ENCODE measurements at regions not wholly inside any gene's neighbourhood (a gene's known extent, or its start where the extent isn't known, plus 50 kb on each side); places are given as distances from the start of the nearest gene placed in this dataset.

DNA sequence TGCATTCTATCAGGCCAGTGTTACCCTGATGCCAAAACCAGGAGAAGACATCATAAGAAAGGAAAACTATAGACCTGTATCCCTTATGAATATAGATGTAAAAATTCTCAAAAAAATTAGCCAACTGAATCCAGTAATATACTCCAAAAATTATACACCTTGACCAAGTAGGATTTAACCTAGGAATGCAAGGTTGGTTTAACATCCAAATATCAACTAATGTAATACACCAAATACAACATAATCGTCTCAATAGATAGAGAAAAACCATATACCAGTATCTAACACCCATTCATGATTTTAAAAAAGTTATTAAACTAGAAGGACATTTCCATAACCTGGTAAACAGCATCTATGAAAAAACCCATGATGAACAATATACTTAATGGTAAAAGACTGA is 56.5 kb upstream of the SELENOK start:
- TF ChIP-seq EZH2 (IDR thresholded peaks at IDR 0.05; ENCODE audit: low read length, missing control alignments): no peak
- TF ChIP-seq, protein P1, sequence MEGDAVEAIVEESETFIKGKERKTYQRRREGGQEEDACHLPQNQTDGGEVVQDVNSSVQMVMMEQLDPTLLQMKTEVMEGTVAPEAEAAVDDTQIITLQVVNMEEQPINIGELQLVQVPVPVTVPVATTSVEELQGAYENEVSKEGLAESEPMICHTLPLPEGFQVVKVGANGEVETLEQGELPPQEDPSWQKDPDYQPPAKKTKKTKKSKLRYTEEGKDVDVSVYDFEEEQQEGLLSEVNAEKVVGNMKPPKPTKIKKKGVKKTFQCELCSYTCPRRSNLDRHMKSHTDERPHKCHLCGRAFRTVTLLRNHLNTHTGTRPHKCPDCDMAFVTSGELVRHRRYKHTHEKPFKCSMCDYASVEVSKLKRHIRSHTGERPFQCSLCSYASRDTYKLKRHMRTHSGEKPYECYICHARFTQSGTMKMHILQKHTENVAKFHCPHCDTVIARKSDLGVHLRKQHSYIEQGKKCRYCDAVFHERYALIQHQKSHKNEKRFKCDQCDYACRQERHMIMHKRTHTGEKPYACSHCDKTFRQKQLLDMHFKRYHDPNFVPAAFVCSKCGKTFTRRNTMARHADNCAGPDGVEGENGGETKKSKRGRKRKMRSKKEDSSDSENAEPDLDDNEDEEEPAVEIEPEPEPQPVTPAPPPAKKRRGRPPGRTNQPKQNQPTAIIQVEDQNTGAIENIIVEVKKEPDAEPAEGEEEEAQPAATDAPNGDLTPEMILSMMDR (conservative IDR thresholded peaks at IDR 0.05 in 1 of 2, IDR thresholded peaks at IDR 0.05 in 1 of 2; ENCODE audit: low read depth in 1 of 2, low read length in 2 of 2): no peak
- Histone ChIP-seq H4K20me1 (ENCODE audit: control insufficient read depth, extremely low read depth, insufficient read depth, low read length) (no peaks in the 10 kb centered on the region), H3K79me2 (ENCODE audit: control insufficient read depth, insufficient read depth, low read length) (no peaks in the 10 kb centered on the region), H3K9ac (ENCODE audit: insufficient read depth, low read length) (no peak overlapping the region), H2AFZ (ENCODE audit: low read length) (no peak overlapping the region), H3K27me3 (ENCODE audit: control insufficient read depth, insufficient read depth, low read length) (no peaks in the 10 kb centered on the region), H3K36me3 (ENCODE audit: control insufficient read depth, insufficient read depth, low read length) (no peaks in the 10 kb centered on the region), H3K27ac (ENCODE audit: insufficient read depth, low read length) (no peak overlapping the region), H3K9me3 (ENCODE audit: control insufficient read depth, insufficient read depth, low read depth, low read length) (no peaks in the 10 kb centered on the region), H3K4me2 (ENCODE audit: extremely low read depth, insufficient read depth, low read length) (no peak overlapping the region), H3K4me1 (ENCODE audit: control insufficient read depth, extremely low read depth, insufficient read depth, low read length) (no peaks in the 10 kb centered on the region), H3K4me3 (replicated peaks in 1 of 4; ENCODE audit: control extremely low read depth in 1 of 4, insufficient read depth in 1 of 4, low read depth in 3 of 4, low read length in 4 of 4) (no peak overlapping the region)
- DNase-seq (ENCODE audit: low read depth in 2 of 2): no peak

DNA sequence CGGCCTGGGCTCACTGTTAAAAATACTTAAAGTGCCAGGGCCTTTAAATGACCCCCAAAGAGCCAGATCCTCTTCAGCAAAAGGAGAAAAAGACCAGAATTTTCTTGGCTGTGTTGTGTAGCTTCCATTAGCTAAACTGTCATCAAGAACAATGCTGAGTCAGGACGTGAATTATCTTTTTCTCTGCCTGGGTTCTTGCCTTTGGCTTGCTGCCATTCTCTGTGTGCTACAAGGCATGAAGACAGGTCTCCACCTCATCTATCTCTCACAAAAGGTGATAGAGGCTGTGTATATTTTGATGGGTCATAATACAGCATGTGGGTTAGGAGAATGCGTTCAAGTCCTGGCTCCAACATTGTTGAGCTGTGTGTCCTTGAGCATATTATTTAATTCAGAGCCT is 52.4 kb upstream of the SELENOK start:
- Histone ChIP-seq H3K4me3 (replicated peaks in 1 of 4; ENCODE audit: control extremely low read depth in 1 of 4, insufficient read depth in 1 of 4, low read depth in 3 of 4, low read length in 4 of 4) (no peak overlapping the region), H2AFZ (ENCODE audit: low read length) (no peak overlapping the region), H3K27me3 (ENCODE audit: control insufficient read depth, insufficient read depth, low read length) (no peaks in the 10 kb centered on the region), H3K9me3 (ENCODE audit: control insufficient read depth, insufficient read depth, low read depth, low read length) (no peaks in the 10 kb centered on the region), H3K4me2 (ENCODE audit: extremely low read depth, insufficient read depth, low read length) (no peak overlapping the region), H3K36me3 (ENCODE audit: control insufficient read depth, insufficient read depth, low read length) (no peaks in the 10 kb centered on the region), H4K20me1 (ENCODE audit: control insufficient read depth, extremely low read depth, insufficient read depth, low read length) (no peaks in the 10 kb centered on the region), H3K27ac (ENCODE audit: insufficient read depth, low read length) (no peak overlapping the region), H3K4me1 (ENCODE audit: control insufficient read depth, extremely low read depth, insufficient read depth, low read length) (no peaks in the 10 kb centered on the region), H3K79me2 (ENCODE audit: control insufficient read depth, insufficient read depth, low read length) (no peaks in the 10 kb centered on the region), H3K9ac (ENCODE audit: insufficient read depth, low read length) (no peak overlapping the region)
- TF ChIP-seq EZH2 (IDR thresholded peaks at IDR 0.05; ENCODE audit: low read length, missing control alignments): no peak
- TF ChIP-seq, protein P1 (conservative IDR thresholded peaks at IDR 0.05 in 1 of 2, IDR thresholded peaks at IDR 0.05 in 1 of 2; ENCODE audit: low read depth in 1 of 2, low read length in 2 of 2): no peak
- DNase-seq (ENCODE audit: low read depth in 2 of 2): peak in 1 of 2 donors; percentile 3

DNA sequence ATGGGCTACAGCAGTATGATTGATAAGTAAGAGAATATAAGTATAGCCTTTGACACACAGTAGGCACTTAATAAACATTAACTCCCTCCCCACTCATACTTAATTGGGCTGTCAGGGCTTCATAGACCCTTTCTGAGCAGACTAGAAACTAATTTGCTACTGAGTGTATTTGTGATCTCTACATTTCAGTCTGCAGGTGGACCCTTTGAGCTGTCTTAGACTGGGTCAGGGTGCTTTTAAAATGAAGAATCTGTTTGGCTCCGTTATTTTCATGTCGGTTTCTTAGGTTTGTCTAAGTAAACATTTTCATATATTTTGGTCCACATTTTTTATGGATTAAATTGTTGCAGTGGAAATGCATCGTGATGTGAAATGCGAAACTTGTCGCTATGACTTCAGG is 50.3 kb upstream of the SELENOK start:
- Histone ChIP-seq H2AFZ (ENCODE audit: low read length) (no peak overlapping the region), H3K9me3 (ENCODE audit: control insufficient read depth, insufficient read depth, low read depth, low read length) (no peaks in the 10 kb centered on the region), H3K4me3 (replicated peaks in 1 of 4; ENCODE audit: control extremely low read depth in 1 of 4, insufficient read depth in 1 of 4, low read depth in 3 of 4, low read length in 4 of 4) (no peak overlapping the region), H3K4me1 (ENCODE audit: control insufficient read depth, extremely low read depth, insufficient read depth, low read length) (no peaks in the 10 kb centered on the region), H3K9ac (ENCODE audit: insufficient read depth, low read length) (no peak overlapping the region), H3K27me3 (ENCODE audit: control insufficient read depth, insufficient read depth, low read length) (no peaks in the 10 kb centered on the region), H3K4me2 (ENCODE audit: extremely low read depth, insufficient read depth, low read length) (no peak overlapping the region), H4K20me1 (ENCODE audit: control insufficient read depth, extremely low read depth, insufficient read depth, low read length) (no peaks in the 10 kb centered on the region), H3K27ac (ENCODE audit: insufficient read depth, low read length) (no peak overlapping the region), H3K79me2 (ENCODE audit: control insufficient read depth, insufficient read depth, low read length) (no peaks in the 10 kb centered on the region), H3K36me3 (ENCODE audit: control insufficient read depth, insufficient read depth, low read length) (no peaks in the 10 kb centered on the region)
- DNase-seq (ENCODE audit: low read depth in 2 of 2): peak in 1 of 2 donors; percentile 8
- TF ChIP-seq, protein P1 (conservative IDR thresholded peaks at IDR 0.05 in 1 of 2, IDR thresholded peaks at IDR 0.05 in 1 of 2; ENCODE audit: low read depth in 1 of 2, low read length in 2 of 2): peak in 1 of 2 donors; percentile 15
- TF ChIP-seq EZH2 (IDR thresholded peaks at IDR 0.05; ENCODE audit: low read length, missing control alignments): no peak

All from fibroblast of lung (primary cell).